GF-D8 (cell line): ENCODE measurements at regions not wholly inside any gene's neighbourhood (a gene's known extent, or its start where the extent isn't known, plus 50 kb on each side); places are given as distances from the start of the nearest gene placed in this dataset.
"Not testable (repeated sequence)": the region's sequence is repeated elsewhere in the genome, so short reads cannot be mapped to it uniquely, and the experiment has no call there.

ENCODE experiments used
- DNase-seq: peaks from one replicate; lab custom pipeline; 2025; lab: John Stamatoyannopoulos, UW

- no peak for DNase-seq
Measured at GRCh38 chr2:43019025-43019367, 207.4 kb downstream of the ZFP36L2 start.

GRCh38 chr2:43018179-43019024, 208.0 kb downstream of the ZFP36L2 start:
- DNase-seq = peak; percentile 85

DNA sequence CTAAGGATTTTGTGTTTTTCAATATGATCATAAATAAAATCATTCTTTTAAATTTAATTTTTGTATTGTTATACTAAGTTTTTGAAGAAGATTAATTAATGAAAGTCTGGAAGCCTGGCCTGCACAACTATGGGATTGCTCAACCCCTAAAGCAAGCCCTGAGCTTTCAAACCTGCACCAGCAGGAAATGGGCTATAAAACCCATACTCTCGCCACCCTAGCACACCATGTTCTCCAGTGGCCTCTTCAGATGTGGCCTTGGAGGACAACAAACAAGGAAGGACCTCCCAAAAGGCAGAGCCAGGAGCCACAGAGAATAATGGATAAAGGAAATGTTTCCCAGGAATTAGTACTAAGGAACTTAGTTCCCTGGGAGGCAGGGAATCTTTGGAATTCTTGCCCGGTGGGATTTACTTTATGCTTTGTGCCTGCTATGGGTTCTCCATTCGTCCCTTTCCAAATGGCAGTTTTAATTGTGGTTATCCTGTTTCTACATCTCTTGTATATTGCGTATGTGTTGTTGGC, 212.5 kb downstream of the ZFP36L2 start:
- DNase-seq = peak; percentile 85

- no peak for DNase-seq
Measured at GRCh38 chr2:43012966-43013365, 213.4 kb downstream of the ZFP36L2 start.

GRCh38 chr2:43011158-43011491, 215.3 kb downstream of the ZFP36L2 start:
- DNase-seq = no peak

GRCh38 chr2:43010438-43011157, 215.8 kb downstream of the ZFP36L2 start:
- DNase-seq = no peak

DNA sequence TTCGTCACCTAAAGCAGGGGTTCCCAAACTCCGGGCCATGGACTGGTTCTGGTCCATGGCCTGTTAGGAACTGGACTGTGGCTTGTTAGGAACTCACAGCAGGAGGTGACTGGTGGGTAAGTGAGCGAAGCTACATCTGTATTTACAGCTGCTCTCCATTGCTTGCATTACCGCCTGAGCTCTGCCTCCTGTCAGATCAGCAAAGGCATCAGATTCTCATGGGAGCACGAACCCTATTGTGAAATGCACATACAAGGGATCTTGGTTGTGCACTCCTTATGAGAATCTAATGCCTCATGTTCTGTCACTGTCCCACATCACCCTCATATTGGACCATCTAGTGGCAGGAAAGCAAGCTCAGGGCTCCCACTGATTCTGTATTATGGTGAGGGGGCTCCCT, 217.0 kb downstream of the ZFP36L2 start:
- no peak for DNase-seq

- DNase-seq = no peak
Measured at GRCh38 chr2:43008388-43008787, 216.0 kb upstream of the HAAO start.

DNA sequence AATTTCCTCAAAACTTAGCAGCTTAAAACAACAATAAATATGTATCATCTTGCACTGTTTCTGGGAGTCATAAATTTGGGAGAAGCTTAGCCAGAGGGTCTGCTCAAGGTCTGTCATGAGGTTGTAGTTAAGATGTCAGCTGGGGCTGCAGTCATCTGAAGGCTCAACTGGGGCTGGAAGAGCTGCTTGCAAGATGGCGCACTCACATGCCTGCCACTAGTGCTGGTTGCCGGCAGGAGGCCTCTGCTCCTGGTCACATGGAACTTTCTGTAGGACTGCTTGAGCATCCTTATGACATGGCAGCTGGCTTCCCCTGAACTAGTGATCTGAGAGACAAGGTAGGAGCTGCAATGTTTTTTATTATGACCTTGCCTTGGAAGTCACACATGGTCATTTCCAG, 215.5 kb upstream of the HAAO start:
- no peak for DNase-seq

- no peak for DNase-seq
Measured at GRCh38 chr2:43006834-43007543, 214.6 kb upstream of the HAAO start.

DNA sequence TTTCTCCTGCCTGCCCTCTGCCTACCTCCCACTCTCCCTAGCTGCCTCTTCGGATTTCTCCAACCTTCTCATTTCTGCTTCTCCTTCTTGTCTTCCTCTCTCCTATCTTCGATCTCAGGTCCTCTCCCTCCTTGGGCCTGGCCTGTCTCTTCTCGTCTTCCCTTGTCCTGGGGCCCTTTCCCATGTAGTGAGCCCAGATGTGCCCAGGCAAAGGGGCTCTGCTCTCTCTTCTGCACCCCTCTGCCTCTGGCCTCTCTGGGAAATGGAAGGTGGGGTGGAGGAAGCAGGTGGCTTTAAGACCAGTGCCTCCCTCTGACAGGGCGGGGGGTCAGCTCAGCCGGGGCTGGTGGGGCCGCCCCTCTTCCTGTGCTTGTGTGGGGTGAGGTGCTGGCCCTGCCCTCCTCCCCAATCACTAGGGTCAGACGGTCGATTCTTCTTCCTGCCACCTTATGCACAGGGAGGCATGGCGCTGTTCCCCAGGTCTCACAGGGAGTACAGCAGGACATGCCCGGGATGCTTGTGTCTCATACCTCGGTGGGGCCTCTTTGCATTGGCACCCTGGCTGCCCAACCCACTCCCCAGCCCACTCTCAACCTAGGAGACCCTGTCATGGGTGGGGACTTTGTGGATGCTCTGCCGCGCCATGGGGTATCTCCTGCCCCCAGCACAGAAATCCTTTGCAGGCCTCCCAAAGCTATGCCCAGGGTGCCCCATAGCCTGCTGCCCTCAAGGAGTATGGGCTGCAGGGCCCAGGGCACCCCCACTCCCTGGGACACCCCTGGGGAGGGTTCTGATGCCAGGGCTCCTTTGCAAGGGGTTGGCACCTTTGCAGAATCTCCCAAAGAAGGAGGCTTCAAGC, 213.8 kb upstream of the HAAO start:
- DNase-seq = no peak

GRCh38 chr2:43005245-43005974, 213.0 kb upstream of the HAAO start:
- DNase-seq = no peak

DNA sequence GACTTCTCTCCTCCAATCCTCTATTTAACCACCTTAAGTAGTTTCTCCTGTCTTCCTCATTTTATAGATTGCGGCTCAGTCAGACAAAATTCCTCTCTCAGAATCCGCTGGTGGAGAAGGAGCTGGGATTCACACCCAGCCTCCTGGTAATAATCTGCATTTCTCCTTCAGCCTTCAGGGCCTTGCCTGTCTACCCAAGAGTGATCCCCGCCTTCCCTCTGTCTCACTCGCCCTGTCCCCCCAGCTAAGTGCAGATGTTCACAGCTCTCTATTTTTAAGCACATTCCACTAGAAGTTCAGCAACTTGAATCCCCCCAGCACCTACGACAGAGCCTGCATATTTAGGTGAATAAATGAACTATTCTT, 212.5 kb upstream of the HAAO start:
- DNase-seq = no peak

DNA sequence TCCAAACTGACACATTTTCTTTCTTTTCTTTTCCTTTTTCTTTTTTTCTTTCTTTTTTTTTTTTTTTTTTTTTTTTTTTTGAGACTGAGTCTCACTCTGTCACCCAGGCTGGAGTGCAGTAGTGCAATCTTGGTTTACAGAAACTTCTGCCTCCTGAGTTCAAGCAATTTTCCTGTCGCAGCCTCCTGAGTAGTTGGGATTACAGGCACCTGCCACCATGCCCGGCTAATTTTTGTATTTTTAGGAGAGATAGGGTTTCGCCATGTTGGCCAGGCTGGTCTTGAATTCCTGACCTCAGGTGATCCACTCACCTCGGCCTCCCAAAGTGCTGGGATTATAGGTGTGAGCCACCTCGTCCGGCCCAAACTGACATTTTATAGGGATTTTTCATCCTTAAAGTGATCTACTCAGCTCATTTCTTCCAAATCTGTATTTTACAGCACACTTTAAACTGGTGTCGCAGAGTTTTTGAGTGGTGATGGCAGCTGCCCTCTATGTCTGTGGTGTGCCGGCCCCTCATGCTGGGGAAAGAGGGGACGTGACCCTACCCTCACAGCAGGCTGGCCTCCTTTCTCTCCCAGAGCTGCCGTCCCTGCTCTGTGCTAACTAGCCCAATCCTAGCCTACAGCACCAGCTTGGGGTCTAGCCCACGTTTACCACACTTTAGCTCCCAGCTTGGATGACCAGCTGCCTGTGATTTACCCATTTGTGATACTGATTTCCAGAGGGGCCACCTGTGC, 211.9 kb upstream of the HAAO start:
- not testable (repeated sequence) for DNase-seq

DNA sequence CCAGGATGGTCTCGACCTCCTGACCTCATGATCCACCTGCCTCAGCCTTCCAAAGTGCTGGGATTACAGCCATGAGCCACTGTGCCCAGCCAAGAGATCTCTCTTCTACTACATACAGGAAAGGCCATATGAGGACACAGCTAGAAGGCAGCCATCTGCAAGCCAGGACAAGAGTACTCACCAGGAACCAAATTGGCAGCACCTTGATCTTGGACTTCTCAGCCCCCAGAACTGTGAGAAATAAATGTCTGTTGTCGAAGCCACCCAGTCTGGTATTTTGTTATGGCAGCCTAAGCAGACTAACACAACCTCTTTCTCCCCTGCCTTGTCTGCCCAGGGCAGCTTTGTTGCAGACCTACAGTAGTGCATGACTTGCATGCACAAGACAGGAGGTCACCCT, 211.3 kb upstream of the HAAO start:
- DNase-seq = no peak

DNA sequence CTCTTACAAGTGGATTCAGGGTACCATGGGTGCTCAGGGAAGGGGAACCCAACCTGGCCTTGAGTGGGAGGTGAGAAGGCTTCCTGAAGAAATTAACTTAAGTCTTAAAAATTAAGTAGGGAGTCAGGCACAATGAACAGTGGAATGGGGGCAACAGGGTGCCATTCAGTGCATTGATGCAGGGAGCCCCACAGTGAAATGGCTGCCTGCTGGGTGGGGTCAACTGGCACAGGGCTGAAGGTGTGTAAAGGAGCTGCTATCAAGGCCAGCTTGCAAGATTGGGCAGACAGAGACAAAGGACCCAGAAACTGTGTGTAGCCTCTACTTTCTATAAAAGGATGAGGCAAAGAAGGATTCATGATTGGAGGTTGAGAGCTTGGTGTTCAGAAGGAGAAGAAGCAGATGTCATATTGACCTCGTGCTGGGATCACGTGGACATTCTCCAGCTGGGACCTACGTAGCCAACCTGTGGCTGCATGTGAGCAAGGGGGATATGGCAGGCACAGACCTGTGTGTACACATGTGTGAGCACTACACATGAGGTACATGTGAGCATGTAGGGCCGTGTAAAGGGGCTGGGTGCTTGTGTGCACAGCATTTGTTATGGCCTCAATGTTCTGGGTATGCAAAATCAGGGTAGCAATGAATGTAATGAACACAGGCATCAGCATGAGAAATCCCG, 209.5 kb upstream of the HAAO start:
- no peak for DNase-seq

- DNase-seq = no peak
Measured at GRCh38 chr2:43001055-43001378, 208.6 kb upstream of the HAAO start.

GRCh38 chr2:43000242-43001054, 208.1 kb upstream of the HAAO start:
- DNase-seq = no peak

- DNase-seq = no peak
Measured at GRCh38 chr2:42999856-43000241, 207.5 kb upstream of the HAAO start.
